Spleen (tissue), 7 donors: ENCODE measurements at regions not wholly inside any gene's neighbourhood (a gene's known extent, or its start where the extent isn't known, plus 50 kb on each side); places are given as distances from the start of the nearest gene placed in this dataset.

Experiments
- POLR2A ChIP-seq, 3 donors: fragments of 450-650 bp; IDR thresholded peaks; one replicate each; pipeline ENCODE4 v1.5.1; 2017; ENCODE audit warnings: antibody characterized with exemption in 3 of 3, mild to moderate bottlenecking in 1 of 3
- TF ChIP-seq, protein P1 (sequence below), 11 experiments: fragments of 200-600 bp in 7 of 11; fragments of 450-650 bp in 4 of 11; sonication (generic) in 4 of 11; IDR thresholded peaks in 8 of 11; conservative IDR thresholded peaks in 3 of 11; 1 replicate in 7 of 11; 2 replicates in 4 of 11; pipeline versions ENCODE4 v1.4.0 to v1.8.0; 2016 to 2021; ENCODE audit warnings: antibody characterized with exemption in 11 of 11, inconsistent platforms in 4 of 11, mild to moderate bottlenecking in 1 of 11
- donor health status: DM: no; HTN: no; CAD: no; lungs with moderate emphysema.
- donor health status: DM: no; HTN: no; CAD: no.
- donor health status: DM: no; HTN: no; CAD: no.

DNA sequence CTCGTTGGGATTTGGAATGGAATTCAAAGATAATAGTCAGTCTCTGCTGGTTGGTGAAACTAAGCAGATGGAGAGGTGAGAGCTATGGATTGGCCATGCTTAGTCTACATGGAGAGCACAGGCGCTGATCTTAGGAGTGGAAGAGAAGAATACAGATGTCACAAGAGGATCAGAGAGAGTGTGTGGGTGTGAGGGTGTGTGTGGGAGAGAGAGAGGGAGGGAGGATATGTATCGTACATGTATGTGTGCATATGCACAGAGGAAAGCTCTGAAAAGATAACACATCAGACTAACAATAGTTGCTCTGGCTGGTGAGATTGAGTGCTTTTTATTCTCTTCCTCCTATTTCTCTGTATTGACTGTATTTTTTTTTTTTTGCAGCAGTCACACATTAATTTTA, 686.2 kb upstream of the TBX3 start:
- TF ChIP-seq, protein P1, sequence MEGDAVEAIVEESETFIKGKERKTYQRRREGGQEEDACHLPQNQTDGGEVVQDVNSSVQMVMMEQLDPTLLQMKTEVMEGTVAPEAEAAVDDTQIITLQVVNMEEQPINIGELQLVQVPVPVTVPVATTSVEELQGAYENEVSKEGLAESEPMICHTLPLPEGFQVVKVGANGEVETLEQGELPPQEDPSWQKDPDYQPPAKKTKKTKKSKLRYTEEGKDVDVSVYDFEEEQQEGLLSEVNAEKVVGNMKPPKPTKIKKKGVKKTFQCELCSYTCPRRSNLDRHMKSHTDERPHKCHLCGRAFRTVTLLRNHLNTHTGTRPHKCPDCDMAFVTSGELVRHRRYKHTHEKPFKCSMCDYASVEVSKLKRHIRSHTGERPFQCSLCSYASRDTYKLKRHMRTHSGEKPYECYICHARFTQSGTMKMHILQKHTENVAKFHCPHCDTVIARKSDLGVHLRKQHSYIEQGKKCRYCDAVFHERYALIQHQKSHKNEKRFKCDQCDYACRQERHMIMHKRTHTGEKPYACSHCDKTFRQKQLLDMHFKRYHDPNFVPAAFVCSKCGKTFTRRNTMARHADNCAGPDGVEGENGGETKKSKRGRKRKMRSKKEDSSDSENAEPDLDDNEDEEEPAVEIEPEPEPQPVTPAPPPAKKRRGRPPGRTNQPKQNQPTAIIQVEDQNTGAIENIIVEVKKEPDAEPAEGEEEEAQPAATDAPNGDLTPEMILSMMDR (IDR thresholded peaks at IDR 0.05 in 8 of 11, conservative IDR thresholded peaks at IDR 0.05 in 3 of 11): no peak
- TF ChIP-seq POLR2A (IDR thresholded peaks at IDR 0.05): no peak
